Spleen (tissue), 11 donors: ENCODE measurements at regions not wholly inside any gene's neighbourhood (a gene's known extent, or its start where the extent isn't known, plus 50 kb on each side); places are given as distances from the start of the nearest gene placed in this dataset.

Experiments
- DNase-seq: peaks from one replicate; pipeline ENCODE4 v3.0.0-alpha.2; 2020
- H3K27ac ChIP-seq, 8 donors: fragments of 200-600 bp; sonication (generic) in 7 of 8; 1 replicate in 4 of 8; 2 replicates in 4 of 8; pipeline versions ENCODE4 v1.5.0 to v1.8.0; 2016 to 2021; ENCODE audit warnings: inconsistent platforms in 4 of 8, mild to moderate bottlenecking in 4 of 8, moderate library complexity in 1 of 8
- H3K27me3 ChIP-seq, 7 donors: fragments of 200-600 bp; sonication (generic) in 6 of 7; replicated peaks in 1 of 7; 1 replicate in 4 of 7; 2 replicates in 3 of 7; pipeline versions ENCODE4 v1.5.0 to v1.8.0; 2016 to 2021; ENCODE audit warnings: inconsistent platforms in 3 of 7, mild to moderate bottlenecking in 1 of 7
- H3K36me3 ChIP-seq, 6 donors: fragments of 200-600 bp; sonication (generic) in 5 of 6; 1 replicate in 4 of 6; 2 replicates in 2 of 6; pipeline versions ENCODE4 v1.5.0 to v1.8.0; 2016 to 2021; ENCODE audit warnings: inconsistent platforms in 2 of 6
- H3K4me1 ChIP-seq, 6 donors: fragments of 200-600 bp; sonication (generic) in 5 of 6; 1 replicate in 3 of 6; 2 replicates in 3 of 6; pipeline versions ENCODE4 v1.5.0 to v1.8.0; 2016 to 2021; ENCODE audit warnings: inconsistent platforms in 3 of 6
- H3K4me3 ChIP-seq, 8 donors: fragments of 200-600 bp; sonication (generic) in 7 of 8; 1 replicate in 4 of 8; 2 replicates in 4 of 8; pipeline versions ENCODE4 v1.5.0 to v1.8.0; 2016 to 2021; ENCODE audit warnings: inconsistent platforms in 4 of 8, mild to moderate bottlenecking in 4 of 8, moderate library complexity in 2 of 8
- H3K9me3 ChIP-seq, 8 donors: fragments of 200-600 bp; sonication (generic) in 7 of 8; 1 replicate in 4 of 8; 2 replicates in 4 of 8; pipeline versions ENCODE4 v1.5.0 to v1.8.0; 2016 to 2021; ENCODE audit warnings: inconsistent platforms in 4 of 8
- CTCF ChIP-seq, 11 experiments: fragments of 200-600 bp in 7 of 11; fragments of 450-650 bp in 4 of 11; sonication (generic) in 4 of 11; IDR thresholded peaks in 8 of 11; conservative IDR thresholded peaks in 3 of 11; 1 replicate in 7 of 11; 2 replicates in 4 of 11; pipeline versions ENCODE4 v1.4.0 to v1.8.0; 2016 to 2021; ENCODE audit warnings: antibody characterized with exemption in 11 of 11, inconsistent platforms in 4 of 11, mild to moderate bottlenecking in 1 of 11
- POLR2A ChIP-seq, 3 donors: fragments of 450-650 bp; IDR thresholded peaks; one replicate each; pipeline ENCODE4 v1.5.1; 2017; ENCODE audit warnings: antibody characterized with exemption in 3 of 3, mild to moderate bottlenecking in 1 of 3
- POLR2AphosphoS5 ChIP-seq, 3 donors: sonication (generic); formaldehyde crosslinking; IDR thresholded peaks; one replicate each; pipeline ENCODE4 v1.5.1; 2017; ENCODE audit warnings: antibody characterized with exemption in 3 of 3
- WGBS, 5 donors: extraction: QIAGEN DNeasy Blood & Tissue Kit in 3 of 5; methylation state at CpG; one replicate each; pipeline versions ENCODE4 v1.1.5 to v1.1.7; 2013 to 2018; 5-methylcytosine and 5-hydroxymethylcytosine counted together
- intact Hi-C: fragments of 100-400 bp; cut with DNase I; formaldehyde crosslinking; loops from one replicate; pipeline ENCODE4 v1.15.0; 2023; ENCODE audit warnings: low total_unique reads
- donor health status: healthy with polysubstance abuse.
- donor health status: DM: no; HTN: no; CAD: no; lungs with moderate emphysema.
- donor health status: DM: no; HTN: no; CAD: no.
- donor health status: Bipolar disorder and iron deficiency.
- donor health status: healthy.
- donor health status: DM: no; HTN: no; CAD: no.
- donor health status: DM: yes; HTN: yes; CAD: no.

DNA sequence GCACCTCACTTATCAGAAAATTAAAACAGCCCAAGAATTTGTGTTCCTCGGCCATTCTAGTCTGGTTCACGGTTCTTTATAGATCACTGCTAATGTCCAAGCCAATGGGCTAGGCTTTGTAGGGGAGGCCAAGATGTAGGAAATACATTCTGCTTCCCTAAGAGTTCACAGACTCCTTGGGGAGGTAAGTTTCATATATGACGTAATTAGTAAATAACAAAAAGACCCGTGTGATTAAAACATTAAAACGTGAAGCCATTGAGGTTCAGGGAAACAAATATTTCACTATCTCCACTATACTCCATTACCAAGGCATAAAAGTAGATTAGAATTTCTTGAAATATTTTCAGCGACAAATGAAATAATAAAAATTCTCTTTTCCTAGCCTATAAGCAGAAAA lies 272.5 kb upstream of the KLHL29 start:
- WGBS, 5 donors: 82 to 92% (median 89%) methylated on average over 6 of the region's 6 CpGs
- TF ChIP-seq POLR2AphosphoS5 (IDR thresholded peaks at IDR 0.05) (no peak), POLR2A (IDR thresholded peaks at IDR 0.05) (no peak)
- Histone ChIP-seq H3K27ac (no peak overlapping the region), H3K4me1 (no peaks in the 10 kb centered on the region), H3K36me3 (no peaks in the 10 kb centered on the region), H3K27me3 (no peaks in the 10 kb centered on the region), H3K9me3 (peaks cover 0 to 19% (median 11%) of the 10 kb centered on the region in 8 donors), H3K4me3 (no peak overlapping the region)
- intact Hi-C loops: no loop called here
- no peak for DNase-seq

DNA sequence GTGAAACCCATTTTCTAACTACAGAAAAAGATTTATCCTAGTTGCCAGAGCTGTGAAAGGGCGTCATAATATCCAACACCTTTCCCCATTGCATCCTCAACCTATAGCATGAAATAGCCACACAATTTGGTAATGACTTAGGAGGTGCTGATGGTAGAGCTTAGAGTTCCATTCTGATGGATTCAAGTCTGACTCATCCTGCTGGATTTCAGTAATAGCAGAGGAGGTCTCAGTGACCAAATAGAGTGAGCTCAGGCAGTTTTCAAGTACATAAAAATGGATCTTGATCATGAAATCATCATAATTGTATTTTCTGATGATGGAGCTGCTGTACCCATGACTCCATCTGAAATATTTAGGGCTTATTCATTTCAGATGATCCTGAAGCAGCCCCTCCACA lies 270.7 kb upstream of the KLHL29 start:
- Histone ChIP-seq H3K9me3 (peaks cover 0 to 15% (median 9%) of the 10 kb centered on the region in 8 donors), H3K27ac (no peak overlapping the region), H3K4me1 (no peaks in the 10 kb centered on the region), H3K27me3 (no peaks in the 10 kb centered on the region), H3K36me3 (no peaks in the 10 kb centered on the region), H3K4me3 (no peak overlapping the region)
- TF ChIP-seq POLR2A (IDR thresholded peaks at IDR 0.05) (no peak), CTCF (IDR thresholded peaks at IDR 0.05 in 8 of 11, conservative IDR thresholded peaks at IDR 0.05 in 3 of 11) (no peak), POLR2AphosphoS5 (IDR thresholded peaks at IDR 0.05) (no peak)
- DNase-seq: no peak
- 44 to 69% (median 55%) methylated on average over 1 of the region's 1 CpG for WGBS, 5 donors
- intact Hi-C loops: no loop called here

- no peak for TF ChIP-seq CTCF (IDR thresholded peaks at IDR 0.05 in 8 of 11, conservative IDR thresholded peaks at IDR 0.05 in 3 of 11)
- no peaks in the 10 kb centered on the region for H3K36me3 ChIP-seq
- intact Hi-C loops: no loop called here
- no peak for DNase-seq
- no peaks in the 10 kb centered on the region for H3K4me1 ChIP-seq
- no peaks in the 10 kb centered on the region for H3K27me3 ChIP-seq
- no peak overlapping the region for H3K27ac ChIP-seq
- H3K4me3 ChIP-seq: no peak overlapping the region
- 91 to 95% (median 93%) methylated on average over 9 of the region's 9 CpGs for WGBS, 5 donors
- no peaks in the 10 kb centered on the region for H3K9me3 ChIP-seq
These were observed 266.7 kb upstream of the KLHL29 start for GRCh38 chr2:23118313-23118712.

DNA sequence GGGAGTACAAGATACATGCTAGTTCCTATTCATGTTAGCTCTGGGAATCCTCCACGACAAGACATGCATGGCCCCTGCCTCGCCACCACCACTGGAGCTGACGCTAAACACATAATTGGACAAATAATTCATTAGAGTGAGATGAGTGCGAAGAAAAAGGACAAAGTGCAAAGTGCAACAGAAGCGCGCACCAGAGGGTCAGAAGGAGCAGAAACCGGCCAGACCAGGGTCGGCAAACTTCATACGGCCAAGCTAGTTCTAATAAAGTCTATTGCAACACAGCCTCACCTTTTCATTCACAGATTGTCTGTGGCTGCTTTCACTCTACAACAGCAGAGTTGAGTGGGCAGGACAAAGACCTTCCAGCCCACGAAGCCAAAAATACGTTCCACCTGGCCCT lies 266.1 kb upstream of the KLHL29 start:
- H3K4me1 ChIP-seq: no peaks in the 10 kb centered on the region
- no peak for DNase-seq
- H3K9me3 ChIP-seq: no peaks in the 10 kb centered on the region
- H3K27ac ChIP-seq: no peak overlapping the region
- intact Hi-C loops: no loop called here
- H3K27me3 ChIP-seq: no peaks in the 10 kb centered on the region
- H3K36me3 ChIP-seq: no peaks in the 10 kb centered on the region
- 86 to 92% (median 91%) methylated on average over 11 of the region's 11 CpGs for WGBS, 5 donors
- no peak overlapping the region for H3K4me3 ChIP-seq
- TF ChIP-seq CTCF (IDR thresholded peaks at IDR 0.05 in 8 of 11, conservative IDR thresholded peaks at IDR 0.05 in 3 of 11) (no peak), POLR2A (IDR thresholded peaks at IDR 0.05) (no peak), POLR2AphosphoS5 (IDR thresholded peaks at IDR 0.05) (no peak)

GRCh38 chr2:23120161-23120560 lies 264.8 kb upstream of the KLHL29 start:
- intact Hi-C loops: no loop called here
- no peaks in the 10 kb centered on the region for H3K36me3 ChIP-seq
- H3K9me3 ChIP-seq: no peaks in the 10 kb centered on the region
- H3K27ac ChIP-seq: no peak overlapping the region
- no peak for TF ChIP-seq POLR2A (IDR thresholded peaks at IDR 0.05)
- no peak for TF ChIP-seq CTCF (IDR thresholded peaks at IDR 0.05 in 8 of 11, conservative IDR thresholded peaks at IDR 0.05 in 3 of 11)
- TF ChIP-seq POLR2AphosphoS5 (IDR thresholded peaks at IDR 0.05): no peak
- no peak overlapping the region for H3K4me3 ChIP-seq
- H3K4me1 ChIP-seq: no peaks in the 10 kb centered on the region
- H3K27me3 ChIP-seq: no peaks in the 10 kb centered on the region
- no peak for DNase-seq
- WGBS, 5 donors: 89 to 95% (median 91%) methylated on average over 4 of the region's 4 CpGs
